H1 (cell line): ENCODE measurements at regions not wholly inside any gene's neighbourhood (a gene's known extent, or its start where the extent isn't known, plus 50 kb on each side); places are given as distances from the start of the nearest gene placed in this dataset.

Experiments
- BCL11A ChIP-seq, 2 experiments: IDR thresholded peaks; one replicate each; pipeline ENCODE4 v1.6.1; 2011; ENCODE audit warnings: low read depth in 2 of 2, low read length in 2 of 2, mild to moderate bottlenecking in 2 of 2
- CBX5 ChIP-seq: fragments of 300-800, 300-1000 bp; sonication (generic); IDR thresholded peaks from 2 replicates; pipeline ENCODE4 v1.7.1; 2016; ENCODE audit warnings: antibody characterized with exemption, low read length, low read depth
- EGR1 ChIP-seq: IDR thresholded peaks from 2 replicates; pipeline ENCODE4 v1.6.1; 2011; ENCODE audit warnings: low read depth, low read length, borderline replicate concordance
- EZH2 ChIP-seq: fragments of 200-600 bp; sonication (generic); IDR thresholded peaks from 2 replicates; pipeline ENCODE4 v1.7.1; 2012; ENCODE audit warnings: low read depth, mild to moderate bottlenecking, moderate library complexity, low read length, inconsistent platforms; ENCODE audit not compliant: severe bottlenecking
- JUND ChIP-seq: IDR thresholded peaks from 2 replicates; pipeline ENCODE4 v1.6.1; 2011; ENCODE audit warnings: mild to moderate bottlenecking, improper control_type of control experiment, low read length
- KDM5A ChIP-seq: fragments of 200-600 bp; IDR thresholded peaks from 2 replicates; pipeline ENCODE4 v1.7.1; 2012; ENCODE audit warnings: mild to moderate bottlenecking, low read length, inconsistent platforms, mixed read lengths
- MAX ChIP-seq: IDR thresholded peaks from 2 replicates; pipeline ENCODE4 v1.6.1; 2012; ENCODE audit warnings: inconsistent platforms
- POLR2A ChIP-seq, 2 experiments: IDR thresholded peaks; 1 replicate in 1 of 2; 2 replicates in 1 of 2; pipeline ENCODE4 v1.6.1; 2011; ENCODE audit warnings: low read depth in 2 of 2, low read length in 2 of 2, mild to moderate bottlenecking in 2 of 2; ENCODE audit errors: control extremely low read depth in 1 of 2
- POLR2AphosphoS5 ChIP-seq: IDR thresholded peaks from 2 replicates; pipeline ENCODE4 v1.6.1; 2011; ENCODE audit warnings: low read depth, low read length
- RBBP5 ChIP-seq: IDR thresholded peaks from 2 replicates; pipeline ENCODE4 v1.7.1; 2012; ENCODE audit warnings: low read depth, mild to moderate bottlenecking, inconsistent platforms, low read length, moderate library complexity, borderline replicate concordance
- RFX5 ChIP-seq: IDR thresholded peaks from 2 replicates; pipeline ENCODE4 v1.6.1; 2011; ENCODE audit warnings: low read depth, low read length, improper control_type of control experiment, borderline replicate concordance
- TAF1 ChIP-seq: IDR thresholded peaks from 2 replicates; pipeline ENCODE4 v1.6.1; 2011; ENCODE audit warnings: mild to moderate bottlenecking, low read depth, low read length
- TF ChIP-seq, protein P1 (sequence below), 3 experiments: IDR thresholded peaks; 1 replicate in 2 of 3; 2 replicates in 1 of 3; pipeline versions ENCODE4 v1.5.1 to v1.6.1; 2011; ENCODE audit warnings: low read length in 3 of 3, mild to moderate bottlenecking in 3 of 3, inconsistent platforms in 2 of 3, low read depth in 1 of 3, moderate library complexity in 1 of 3; ENCODE audit not compliant: insufficient read depth in 1 of 3; ENCODE audit errors: control extremely low read depth in 1 of 3

- TF ChIP-seq, protein P1, sequence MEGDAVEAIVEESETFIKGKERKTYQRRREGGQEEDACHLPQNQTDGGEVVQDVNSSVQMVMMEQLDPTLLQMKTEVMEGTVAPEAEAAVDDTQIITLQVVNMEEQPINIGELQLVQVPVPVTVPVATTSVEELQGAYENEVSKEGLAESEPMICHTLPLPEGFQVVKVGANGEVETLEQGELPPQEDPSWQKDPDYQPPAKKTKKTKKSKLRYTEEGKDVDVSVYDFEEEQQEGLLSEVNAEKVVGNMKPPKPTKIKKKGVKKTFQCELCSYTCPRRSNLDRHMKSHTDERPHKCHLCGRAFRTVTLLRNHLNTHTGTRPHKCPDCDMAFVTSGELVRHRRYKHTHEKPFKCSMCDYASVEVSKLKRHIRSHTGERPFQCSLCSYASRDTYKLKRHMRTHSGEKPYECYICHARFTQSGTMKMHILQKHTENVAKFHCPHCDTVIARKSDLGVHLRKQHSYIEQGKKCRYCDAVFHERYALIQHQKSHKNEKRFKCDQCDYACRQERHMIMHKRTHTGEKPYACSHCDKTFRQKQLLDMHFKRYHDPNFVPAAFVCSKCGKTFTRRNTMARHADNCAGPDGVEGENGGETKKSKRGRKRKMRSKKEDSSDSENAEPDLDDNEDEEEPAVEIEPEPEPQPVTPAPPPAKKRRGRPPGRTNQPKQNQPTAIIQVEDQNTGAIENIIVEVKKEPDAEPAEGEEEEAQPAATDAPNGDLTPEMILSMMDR (IDR thresholded peaks at IDR 0.05; ENCODE audit: control extremely low read depth in 1 of 3, insufficient read depth in 1 of 3, low read depth in 1 of 3, low read length in 3 of 3): no peak
- TF ChIP-seq BCL11A (IDR thresholded peaks at IDR 0.05; ENCODE audit: low read depth in 2 of 2, low read length in 2 of 2): no peak
- no peak for TF ChIP-seq RBBP5
- no peak for TF ChIP-seq POLR2AphosphoS5
- TF ChIP-seq KDM5A: no peak
- TF ChIP-seq POLR2A (IDR thresholded peaks at IDR 0.05; ENCODE audit: control extremely low read depth in 1 of 2, low read depth in 2 of 2, low read length in 2 of 2): no peak
- TF ChIP-seq EZH2: no peak
- TF ChIP-seq RFX5: no peak
- no peak for TF ChIP-seq JUND
- no peak for TF ChIP-seq CBX5
- no peak for TF ChIP-seq EGR1
- no peak for TF ChIP-seq MAX
- no peak for TF ChIP-seq TAF1
Observed at GRCh38 chr14:71765505-71765904, 166.7 kb upstream of the RGS6 start.
